NCI-H2196 (cell line): ENCODE measurements at regions not wholly inside any gene's neighbourhood (a gene's known extent, or its start where the extent isn't known, plus 50 kb on each side); places are given as distances from the start of the nearest gene placed in this dataset.

Experiments
- DNase-seq: peaks from one replicate; lab custom pipeline; 2025; ENCODE audit not compliant: unreplicated experiment; lab: John Stamatoyannopoulos, UW

DNA sequence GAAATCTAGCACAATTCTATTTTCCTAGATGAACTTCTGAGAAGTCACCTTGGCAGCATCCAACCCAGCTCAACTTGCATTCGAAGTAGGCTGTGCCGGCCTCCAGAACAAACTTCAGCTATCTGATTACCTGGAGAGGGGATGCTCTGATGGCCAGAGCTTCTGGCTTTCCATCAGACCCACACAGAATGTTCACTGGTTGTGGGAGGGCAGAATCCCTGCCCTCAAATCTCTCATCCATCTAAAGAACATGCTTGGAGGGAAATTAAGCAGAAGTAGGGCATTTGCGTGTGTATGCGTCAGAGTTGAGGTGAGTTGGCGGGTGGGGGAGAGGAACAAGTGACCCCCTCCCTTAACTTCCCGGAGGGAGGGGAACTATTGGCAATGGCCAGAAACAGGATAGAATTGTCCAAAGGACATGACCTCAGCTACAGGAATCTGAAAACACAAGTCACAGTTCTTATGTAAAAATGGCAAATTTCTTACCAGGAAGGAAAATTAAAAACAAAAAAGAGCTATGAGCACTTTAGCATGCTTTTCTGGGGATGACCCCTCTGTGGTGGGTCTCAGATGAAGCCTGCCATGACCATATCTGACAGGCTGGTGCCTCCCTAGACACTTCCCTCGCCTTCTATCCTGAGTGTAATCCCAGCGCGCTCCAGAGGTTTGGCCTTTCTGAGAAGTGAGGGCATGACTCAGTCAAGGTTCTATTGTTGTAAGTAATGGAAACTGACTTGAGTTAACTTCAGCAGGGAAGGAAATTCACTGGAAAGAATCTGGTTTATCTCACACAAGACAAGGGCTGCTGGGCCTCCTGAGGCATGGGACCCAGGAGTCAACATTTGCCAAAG lies 278.8 kb downstream of the RPS24 start:
- DNase-seq = no peak

DNA sequence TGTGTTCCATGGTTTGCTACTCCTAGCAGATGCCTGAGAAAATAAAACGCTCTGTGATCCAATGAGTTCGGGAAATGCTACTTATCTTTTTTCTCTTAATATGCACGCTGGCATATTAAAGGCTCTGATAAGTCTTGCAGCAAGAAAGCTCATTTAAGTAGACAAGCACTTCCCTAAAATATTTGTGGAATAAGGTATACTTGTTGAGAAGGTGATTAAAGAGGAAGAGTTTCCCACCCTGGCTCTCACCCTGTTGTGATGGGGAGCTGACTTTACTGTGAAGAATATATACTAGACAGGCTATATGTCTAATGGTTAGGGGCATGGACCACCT lies 279.4 kb downstream of the RPS24 start:
- DNase-seq = no peak

DNA sequence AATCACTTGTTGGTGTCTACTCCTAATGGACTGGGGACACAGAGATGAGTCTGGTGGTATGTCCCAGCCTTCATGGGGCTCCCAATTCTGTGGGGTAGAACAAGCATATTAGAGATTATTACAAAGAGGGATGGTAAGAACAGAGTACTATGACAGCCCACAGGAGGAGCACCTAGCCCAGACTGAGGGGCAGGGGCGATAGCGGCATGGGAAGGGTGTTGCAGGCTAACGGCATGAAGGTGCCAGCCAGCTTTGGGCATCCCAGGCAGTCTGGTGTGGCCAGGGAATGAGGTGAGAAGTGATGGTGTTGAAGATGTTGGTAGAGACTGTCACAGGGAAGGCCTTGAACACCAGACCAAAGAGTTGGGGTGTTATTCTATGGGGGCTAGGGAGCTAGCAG lies 280.0 kb downstream of the RPS24 start:
- no peak for DNase-seq

DNA sequence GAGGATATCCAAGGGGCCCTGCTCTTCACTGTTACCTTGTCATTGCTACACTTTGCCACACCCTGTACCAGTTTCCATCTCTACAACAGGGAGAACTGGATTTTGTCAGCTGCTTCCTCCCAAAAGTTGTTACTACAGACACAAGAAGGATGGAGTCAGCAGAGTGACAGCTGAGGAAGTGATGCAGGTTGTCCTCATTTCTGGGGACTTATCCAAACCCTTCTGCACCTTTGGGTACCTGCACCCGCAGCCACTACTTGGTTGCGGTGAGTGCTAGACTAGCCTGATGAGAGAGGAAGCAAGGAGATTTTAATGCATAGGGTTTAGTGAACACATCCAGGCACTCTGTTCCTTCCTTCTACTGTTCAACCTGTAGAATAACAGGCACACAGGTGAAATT lies 281.0 kb downstream of the RPS24 start:
- no peak for DNase-seq

DNA sequence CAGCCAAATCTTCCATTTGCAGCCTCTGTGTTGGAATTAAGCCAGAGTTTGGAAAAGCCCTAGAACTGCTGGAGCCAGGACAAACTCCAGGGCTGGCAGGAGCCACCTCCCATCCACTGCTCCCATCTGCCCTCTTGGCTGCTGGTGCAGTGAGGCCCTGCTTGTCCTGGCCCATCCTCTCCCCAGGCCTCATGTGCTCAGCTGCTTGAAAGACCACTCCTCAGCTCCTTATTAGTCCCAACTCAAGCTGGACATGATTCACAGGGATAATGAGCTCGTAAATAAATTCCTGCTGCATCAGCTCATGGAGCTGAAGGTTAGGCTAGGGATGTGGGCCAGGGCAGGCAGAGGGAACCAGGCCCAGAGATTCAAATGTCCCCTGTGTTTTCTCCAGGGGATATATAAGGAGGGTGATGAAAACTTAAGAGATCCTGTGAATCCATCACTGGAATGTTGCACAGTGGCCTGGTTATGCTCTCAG lies 282.8 kb downstream of the RPS24 start:
- DNase-seq = peak; percentile 10

DNA sequence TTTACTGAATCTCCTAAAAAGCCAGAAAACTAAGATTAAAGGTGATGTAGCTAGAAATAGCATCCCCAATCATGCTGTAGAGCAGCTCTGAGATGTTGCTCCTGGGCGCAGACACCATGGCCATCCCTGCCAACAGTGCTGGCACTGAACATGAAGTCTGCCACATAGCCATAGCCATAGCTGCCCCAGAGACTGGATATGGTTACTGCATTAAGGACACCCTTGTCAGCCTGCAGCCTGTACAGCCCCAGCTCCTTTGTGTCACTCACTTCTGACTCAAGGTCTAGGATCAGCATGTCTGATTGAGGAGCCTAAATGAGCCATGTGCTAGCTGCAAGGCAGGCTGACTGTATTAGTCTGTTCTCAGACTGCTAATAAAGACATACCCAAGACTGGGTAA lies 284.6 kb downstream of the RPS24 start:
- no peak for DNase-seq

DNA sequence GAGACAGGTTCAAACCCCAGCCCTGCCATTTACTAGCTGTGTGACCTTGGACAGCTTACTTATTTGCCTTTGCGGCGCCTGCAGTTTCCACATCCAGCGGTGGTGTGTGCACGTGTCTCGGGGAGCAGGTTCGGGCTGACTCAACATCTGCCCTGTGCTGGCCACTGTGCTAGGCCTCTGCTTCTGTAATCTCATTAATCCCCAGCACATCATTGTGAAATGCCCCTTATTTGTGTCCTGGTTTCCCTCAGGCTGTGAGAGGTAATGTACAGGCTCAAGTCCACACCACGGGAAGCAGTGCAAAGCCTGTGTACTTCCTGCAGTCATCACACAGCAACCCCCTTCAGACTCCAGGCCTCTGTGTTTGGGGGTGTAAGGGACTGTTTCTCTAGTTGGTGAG lies 285.7 kb downstream of the RPS24 start:
- DNase-seq = no peak

DNA sequence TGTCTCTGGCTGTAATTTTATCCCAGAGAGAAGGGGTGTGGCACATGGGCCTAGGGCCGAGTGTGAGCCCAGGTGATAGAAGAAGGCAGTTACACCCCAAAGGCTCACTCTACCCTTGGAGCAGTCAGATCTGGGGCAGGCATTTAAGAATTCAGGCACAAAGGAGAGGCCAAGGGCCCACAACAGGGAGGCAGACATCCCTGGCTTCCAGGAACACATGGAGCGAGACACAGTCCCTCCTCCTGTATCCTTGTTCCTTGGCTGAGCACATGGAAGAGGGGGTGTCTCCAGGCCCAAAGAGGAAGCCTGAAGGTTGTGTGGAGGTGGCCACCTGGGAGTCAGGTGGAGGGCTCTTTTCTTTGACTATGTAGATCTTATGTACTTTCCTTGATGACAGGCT lies 286.2 kb downstream of the RPS24 start:
- no peak for DNase-seq

DNA sequence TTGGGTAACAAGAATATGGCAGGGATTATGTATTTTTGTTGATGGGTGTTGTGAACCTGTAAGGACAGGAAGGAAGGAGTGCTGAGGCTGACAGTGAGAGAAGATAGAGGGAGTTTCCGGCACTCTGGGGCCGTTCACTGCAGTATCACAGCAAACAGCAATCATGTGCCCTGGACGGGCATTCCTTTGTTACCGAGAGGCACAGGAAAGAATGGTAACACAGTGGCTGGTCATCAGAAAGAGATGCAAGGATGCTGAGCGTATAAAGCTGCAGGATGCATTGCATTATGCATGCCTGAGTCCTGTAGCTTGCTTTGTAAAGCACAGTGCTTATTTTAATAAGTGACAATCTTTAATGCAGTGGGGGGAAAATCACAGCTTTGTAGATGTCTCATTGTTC lies 286.8 kb downstream of the RPS24 start:
- no peak for DNase-seq

DNA sequence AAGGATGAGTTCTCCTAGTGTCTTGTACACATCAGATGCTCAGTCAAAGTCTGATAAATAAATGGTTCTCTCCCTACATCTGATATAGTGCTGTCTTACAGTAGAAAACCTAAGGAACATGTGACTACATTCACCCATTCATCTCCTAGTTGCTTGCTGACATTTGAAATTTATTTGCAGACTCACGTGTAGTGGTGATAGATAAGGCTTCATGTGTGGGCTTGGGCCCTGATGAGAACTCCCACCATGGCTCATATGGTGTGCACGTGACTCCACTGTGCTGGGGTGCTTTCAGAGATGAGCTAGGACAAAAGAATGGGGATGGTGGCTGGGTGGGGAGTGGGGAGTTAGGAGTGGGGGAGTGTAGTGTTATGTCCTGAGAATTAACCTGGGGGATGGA lies 287.3 kb downstream of the RPS24 start:
- DNase-seq = no peak

DNA sequence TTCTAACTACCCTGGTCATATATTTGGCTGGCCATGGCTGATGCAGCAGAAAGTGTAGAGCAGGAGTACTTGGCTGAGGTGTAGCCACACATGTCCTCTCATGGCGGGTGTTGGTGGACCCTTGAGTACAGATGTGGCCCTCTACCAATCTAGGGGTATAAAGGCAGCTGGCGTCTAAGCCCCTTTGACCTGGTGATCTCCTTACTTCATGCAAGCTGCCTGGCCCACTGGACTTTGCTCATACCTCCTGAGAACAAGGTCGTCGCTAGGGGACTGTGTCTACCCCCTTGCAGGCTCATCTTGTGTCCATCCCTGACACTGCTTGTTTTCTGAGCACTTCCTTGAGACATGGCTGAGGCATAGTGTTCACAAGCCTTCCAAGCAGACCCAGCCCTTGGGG lies 287.8 kb downstream of the RPS24 start:
- DNase-seq = no peak

DNA sequence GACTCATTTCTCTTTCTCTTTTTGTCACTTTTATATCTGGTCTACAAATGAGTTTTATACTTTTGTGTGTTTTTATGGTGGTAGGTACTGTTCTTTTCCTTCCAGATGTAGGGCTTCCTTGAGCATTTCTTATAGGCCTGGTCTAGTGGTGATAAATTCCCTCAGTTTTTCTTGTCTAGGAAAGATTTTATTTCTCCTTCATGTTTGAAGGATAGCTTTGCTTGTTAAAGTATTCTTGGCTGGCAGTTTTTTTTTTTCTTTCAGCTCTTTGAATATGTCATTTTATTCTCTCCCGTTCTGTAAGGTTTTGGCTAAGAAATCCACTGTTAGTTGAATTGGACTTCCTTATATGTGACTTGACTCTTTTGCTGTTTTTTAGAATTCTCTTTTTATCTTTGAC lies 292.7 kb downstream of the RPS24 start:
- peak; percentile 1 for DNase-seq

DNA sequence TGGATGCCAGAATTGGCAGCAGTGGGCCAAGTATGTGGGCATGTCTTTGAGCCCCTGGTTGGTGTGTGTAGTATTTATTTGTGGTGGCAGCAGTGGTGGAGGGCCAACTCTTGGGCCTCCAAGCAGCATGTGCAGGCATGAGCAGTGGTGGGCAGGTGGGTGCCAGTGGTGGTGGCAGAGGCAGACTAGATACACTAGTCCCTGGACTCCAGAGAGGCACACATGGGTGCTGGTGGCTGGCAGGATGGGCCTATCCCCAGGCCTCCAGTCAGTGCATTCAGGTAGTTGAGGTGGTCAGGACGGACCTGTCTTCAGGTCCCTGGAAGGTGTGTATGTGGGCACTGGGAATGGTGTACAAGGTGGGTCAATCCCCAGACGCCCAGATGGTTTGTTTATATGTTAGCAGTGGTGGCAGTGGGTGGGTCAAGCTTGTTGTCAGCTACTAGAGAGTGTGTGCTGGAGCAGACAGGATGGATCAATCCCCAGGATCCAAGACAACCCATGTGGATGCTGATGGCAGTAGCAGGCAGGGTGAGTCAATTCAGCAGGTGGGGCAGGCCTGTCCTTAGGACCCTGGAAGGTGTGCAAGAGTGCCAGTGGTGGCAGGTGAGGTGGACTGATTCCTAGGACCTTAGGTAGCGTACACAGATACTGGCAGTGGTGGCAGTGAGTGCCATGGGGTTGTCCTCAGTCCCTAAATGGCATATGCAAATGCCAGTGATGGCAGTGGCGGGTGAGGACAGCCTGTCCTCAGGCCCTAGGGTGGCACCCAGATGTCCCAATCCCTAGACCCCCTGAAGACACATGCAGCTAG lies 294.3 kb downstream of the RPS24 start:
- no peak for DNase-seq

DNA sequence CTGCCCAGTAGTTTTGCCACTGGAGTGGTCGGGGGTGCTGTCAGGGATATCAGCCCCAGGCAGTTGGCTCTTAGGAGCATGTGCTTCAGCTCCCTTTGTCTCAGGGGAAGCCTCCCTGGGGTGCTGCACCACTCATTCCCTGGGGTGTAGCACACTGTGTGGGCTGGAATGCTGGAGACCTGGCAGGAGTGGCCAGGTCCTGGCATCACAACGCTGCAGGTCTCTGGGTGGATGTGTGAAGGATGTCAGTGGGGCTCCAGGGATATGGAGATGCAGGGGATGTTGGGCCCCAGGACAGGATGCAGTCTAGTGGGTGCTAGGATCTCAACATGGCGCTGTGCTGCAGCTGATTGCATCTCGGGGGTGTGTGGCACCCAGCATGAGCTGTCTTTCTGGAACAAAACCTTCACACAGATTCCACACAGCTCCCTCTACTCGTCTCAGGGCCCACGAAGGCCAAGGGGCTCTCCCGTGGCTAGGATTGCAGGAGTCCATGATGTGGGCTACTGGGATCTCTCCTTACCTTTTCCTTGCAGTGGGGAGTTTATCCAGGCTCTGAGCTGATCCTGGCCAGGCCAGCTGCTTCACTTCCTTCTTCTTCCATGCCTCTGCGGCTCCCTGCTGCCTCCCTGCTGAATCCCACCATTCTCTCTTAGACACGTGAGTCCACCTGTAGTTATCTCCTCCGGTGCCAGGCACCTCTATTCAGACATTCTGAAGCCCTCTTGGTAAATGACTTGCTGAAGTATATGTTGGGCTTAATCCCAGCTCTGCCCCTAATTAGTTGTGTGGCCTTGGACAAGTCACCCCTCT lies 295.1 kb downstream of the RPS24 start:
- DNase-seq = no peak

DNA sequence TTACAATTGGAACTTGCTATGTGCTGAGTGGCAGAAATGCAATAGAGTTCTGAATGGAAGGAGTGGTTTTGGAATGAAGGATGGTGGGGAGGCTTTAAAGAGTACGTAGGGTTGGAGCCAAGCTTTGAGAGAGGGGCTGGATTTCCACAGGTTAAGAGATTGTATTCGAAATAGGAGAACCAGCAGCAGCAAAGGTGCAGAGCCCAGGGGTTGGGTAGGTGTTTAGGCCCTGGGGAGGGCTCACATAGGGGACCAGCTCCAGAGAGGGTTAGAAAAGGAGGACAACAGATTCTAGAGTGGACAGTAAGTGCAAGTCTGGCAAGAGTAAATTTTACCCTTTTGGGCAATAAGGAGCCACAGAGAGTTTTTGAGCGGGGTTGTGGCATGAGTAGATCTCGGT lies 297.2 kb downstream of the RPS24 start:
- DNase-seq = no peak

DNA sequence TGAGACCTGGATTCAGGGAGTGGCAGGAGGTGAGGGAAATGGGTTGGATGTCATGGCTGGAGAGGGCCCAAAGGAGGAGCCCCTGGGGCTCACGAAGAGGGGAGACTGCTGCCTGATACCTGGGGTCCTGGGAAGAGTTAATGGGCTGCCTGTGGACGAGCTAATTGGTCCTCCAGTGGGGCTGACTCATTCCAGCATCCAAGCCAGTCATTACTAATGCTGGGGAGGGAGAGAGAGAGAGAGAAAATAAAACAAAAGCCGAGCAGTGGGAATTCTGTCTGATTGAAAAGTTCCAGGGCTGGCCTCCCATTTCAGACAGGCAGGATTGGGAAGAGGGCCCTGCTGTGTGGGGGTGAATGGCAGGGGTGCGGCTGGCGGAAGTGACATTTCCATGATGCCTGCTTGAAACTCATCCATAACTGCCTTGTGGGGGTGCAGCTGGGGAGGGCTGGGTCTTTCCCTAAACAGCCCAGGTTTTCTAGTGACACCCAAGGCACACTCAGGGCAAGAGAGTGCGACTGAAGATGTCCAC lies 297.8 kb downstream of the RPS24 start:
- DNase-seq = no peak

DNA sequence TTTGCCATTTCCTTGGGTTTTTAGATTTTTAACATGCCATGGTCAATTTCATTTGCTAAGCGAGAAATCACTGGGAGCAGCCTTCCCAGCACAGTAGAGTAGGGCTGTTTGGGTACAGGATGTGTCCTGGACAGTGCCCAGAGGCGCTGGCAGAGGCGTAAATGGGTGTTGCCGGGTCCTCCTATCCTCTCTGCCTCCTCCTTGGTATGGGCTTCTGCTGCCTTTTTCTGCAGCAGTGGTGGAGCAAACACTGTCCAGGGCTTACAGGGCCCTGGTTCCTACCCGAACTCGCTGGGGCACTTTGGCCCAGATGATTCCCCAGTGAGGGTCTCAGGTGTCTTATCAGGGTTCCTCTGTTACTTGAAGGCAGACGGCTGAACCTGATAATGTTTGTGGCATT lies 298.3 kb downstream of the RPS24 start:
- no peak for DNase-seq

DNA sequence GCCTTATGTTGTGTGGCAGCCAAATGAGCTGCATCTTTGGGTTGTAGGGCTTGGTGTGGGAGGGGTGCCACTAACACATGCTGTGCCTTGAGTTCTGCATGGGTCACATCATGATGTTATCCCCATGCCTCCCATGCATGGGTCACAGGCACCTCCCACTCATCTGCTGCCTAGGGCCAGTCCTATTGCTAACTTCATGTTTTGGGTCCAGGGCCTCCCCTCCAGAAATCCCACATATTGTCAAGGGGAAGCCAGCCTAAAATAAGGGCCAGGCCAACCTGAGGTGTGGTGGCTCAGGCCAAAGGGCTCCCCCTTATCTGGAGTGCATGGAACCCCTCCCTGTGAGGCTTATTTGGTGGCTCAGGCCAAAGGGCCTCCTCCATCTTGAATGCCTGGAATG lies 299.0 kb downstream of the RPS24 start:
- no peak for DNase-seq

DNA sequence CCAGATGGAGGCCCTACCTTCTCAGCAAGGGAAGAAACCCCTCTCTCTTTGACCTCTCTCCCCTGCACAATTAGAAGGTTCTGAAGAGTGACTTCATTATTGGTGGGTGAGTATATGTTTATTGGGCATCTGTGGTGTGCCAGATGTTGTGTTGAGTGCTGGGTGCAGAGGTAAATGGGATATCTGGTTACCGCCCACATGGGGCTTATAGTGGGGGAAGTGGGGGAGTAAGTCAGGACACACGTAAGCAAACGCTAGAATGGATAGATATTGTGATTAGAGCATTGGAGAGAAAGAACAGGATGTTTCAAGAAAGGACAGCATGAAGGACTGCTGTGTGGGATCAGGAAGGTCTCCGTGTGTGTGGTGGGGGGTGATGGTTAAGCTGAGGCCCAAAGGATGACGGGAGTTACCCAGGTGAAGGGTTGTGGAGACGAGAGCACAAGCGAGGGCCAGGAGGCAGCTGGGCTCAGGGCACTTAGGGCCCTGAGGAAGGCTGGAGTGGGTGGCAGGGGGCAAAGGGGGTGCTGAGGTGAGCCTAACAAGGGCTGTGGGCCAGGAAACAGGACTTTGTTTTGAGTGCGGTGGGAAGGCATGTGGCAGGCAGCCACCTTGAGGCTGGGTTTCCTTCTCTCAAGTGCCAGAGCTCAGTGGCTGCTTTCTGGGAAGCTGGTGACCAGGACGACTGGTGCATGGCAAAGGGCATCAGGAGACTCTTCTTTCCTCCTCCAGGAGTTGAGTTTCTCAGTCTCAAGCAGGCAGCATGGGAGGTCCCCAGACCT lies 299.9 kb downstream of the RPS24 start:
- no peak for DNase-seq

DNA sequence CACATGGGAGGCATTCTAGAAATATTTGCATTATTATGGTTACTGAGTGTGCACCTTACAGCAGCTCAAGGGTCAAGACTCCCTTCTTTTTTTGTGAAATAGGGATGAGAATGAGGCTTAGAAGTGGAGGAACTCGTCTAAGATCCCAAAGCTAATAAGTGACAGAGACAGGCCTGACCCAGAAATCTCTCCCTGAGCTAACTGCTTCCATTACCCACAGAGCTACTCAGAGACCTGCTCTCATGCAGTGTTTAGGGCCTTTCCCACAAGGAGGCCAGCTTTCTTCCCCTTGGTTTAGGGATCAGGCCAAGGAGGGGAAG lies 301.7 kb downstream of the RPS24 start:
- no peak for DNase-seq
